ENCODE measurements at regions not wholly inside any gene's neighbourhood (a gene's known extent, or its start where the extent isn't known, plus 50 kb on each side); places are given as distances from the start of the nearest gene placed in this dataset.

DNA sequence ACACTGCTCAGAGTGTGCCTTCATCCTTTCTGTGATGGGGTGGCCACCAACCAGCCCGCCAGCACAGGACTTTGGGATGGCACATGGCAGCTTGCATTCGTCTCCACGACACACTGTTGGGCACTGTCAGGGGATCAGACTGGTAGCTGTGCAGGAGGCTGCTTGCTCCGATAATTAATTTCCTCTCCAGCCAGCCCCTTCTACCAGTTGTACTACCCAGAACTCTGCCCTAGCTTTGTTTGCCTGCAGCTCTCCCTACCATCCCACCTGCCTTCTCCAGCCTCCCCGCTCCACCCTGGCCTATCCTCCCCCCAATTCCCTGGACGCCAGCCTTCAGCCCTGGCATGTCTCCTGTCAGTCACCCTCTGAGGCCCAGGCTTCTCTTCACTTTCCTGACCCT lies 228.3 kb downstream of the TSHZ3 start:
- Histone ChIP-seq H3K27ac (no peak overlapping the region), H3K27me3 (no peaks in the 10 kb centered on the region)
- TF ChIP-seq POLR2A (IDR thresholded peaks at IDR 0.05) (no peak), EP300 (IDR thresholded peaks at IDR 0.05) (no peak), POLR2AphosphoS5 (IDR thresholded peaks at IDR 0.05) (no peak)
- TF ChIP-seq, protein P1, sequence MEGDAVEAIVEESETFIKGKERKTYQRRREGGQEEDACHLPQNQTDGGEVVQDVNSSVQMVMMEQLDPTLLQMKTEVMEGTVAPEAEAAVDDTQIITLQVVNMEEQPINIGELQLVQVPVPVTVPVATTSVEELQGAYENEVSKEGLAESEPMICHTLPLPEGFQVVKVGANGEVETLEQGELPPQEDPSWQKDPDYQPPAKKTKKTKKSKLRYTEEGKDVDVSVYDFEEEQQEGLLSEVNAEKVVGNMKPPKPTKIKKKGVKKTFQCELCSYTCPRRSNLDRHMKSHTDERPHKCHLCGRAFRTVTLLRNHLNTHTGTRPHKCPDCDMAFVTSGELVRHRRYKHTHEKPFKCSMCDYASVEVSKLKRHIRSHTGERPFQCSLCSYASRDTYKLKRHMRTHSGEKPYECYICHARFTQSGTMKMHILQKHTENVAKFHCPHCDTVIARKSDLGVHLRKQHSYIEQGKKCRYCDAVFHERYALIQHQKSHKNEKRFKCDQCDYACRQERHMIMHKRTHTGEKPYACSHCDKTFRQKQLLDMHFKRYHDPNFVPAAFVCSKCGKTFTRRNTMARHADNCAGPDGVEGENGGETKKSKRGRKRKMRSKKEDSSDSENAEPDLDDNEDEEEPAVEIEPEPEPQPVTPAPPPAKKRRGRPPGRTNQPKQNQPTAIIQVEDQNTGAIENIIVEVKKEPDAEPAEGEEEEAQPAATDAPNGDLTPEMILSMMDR (IDR thresholded peaks at IDR 0.05), result no peak

GRCh38 chr19:31119951-31120690 lies 229.1 kb downstream of the TSHZ3 start:
- Histone ChIP-seq H3K9me3 (no peaks in the 10 kb centered on the region), H3K27me3 (no peaks in the 10 kb centered on the region), H3K4me3 (no peak overlapping the region), H3K27ac (no peak overlapping the region), H3K4me1 (no peaks in the 10 kb centered on the region), H3K36me3 (no peaks in the 10 kb centered on the region)
- 94% methylated on average over 5 of the region's 5 CpGs for WGBS
- TF ChIP-seq POLR2AphosphoS5 (IDR thresholded peaks at IDR 0.05) (no peak), EP300 (IDR thresholded peaks at IDR 0.05) (no peak), POLR2A (IDR thresholded peaks at IDR 0.05) (no peak)
- TF ChIP-seq, protein P1 (IDR thresholded peaks at IDR 0.05), result no peak
- no peak for DNase-seq (ENCODE audit: low spot score in 2 of 2)

More for the DNA sequence above, 228.3 kb downstream of the TSHZ3 start:
- Histone ChIP-seq H3K36me3 (no peaks in the 10 kb centered on the region), H3K9me3 (no peaks in the 10 kb centered on the region), H3K4me1 (no peaks in the 10 kb centered on the region), H3K4me3 (no peak overlapping the region)
- DNase-seq (ENCODE audit: low spot score in 2 of 2), result no peak
- 92% methylated on average over 6 of the region's 6 CpGs for WGBS

GRCh38 chr19:31118986-31119385 lies 230.2 kb downstream of the TSHZ3 start:
- Histone ChIP-seq H3K27ac (no peak overlapping the region), H3K36me3 (no peaks in the 10 kb centered on the region), H3K27me3 (no peaks in the 10 kb centered on the region), H3K9me3 (no peaks in the 10 kb centered on the region), H3K4me3 (no peak overlapping the region), H3K4me1 (no peaks in the 10 kb centered on the region)
- WGBS, result 58% methylated on average over 2 of the region's 4 CpGs
- TF ChIP-seq POLR2A (IDR thresholded peaks at IDR 0.05), result no peak
- TF ChIP-seq, protein P1 (IDR thresholded peaks at IDR 0.05), result no peak
- DNase-seq (ENCODE audit: low spot score in 2 of 2), result no peak

- TF ChIP-seq, protein P1 (IDR thresholded peaks at IDR 0.05), result no peak
- TF ChIP-seq POLR2AphosphoS5 (IDR thresholded peaks at IDR 0.05), result no peak
- no peak for TF ChIP-seq EP300 (IDR thresholded peaks at IDR 0.05)
- no peak for TF ChIP-seq POLR2A (IDR thresholded peaks at IDR 0.05)
These were observed 230.8 kb downstream of the TSHZ3 start for GRCh38 chr19:31118287-31118955.

GRCh38 chr19:31114585-31114984 lies 234.7 kb downstream of the TSHZ3 start:
- H3K36me3 ChIP-seq, result no peaks in the 10 kb centered on the region
- TF ChIP-seq POLR2AphosphoS5 (IDR thresholded peaks at IDR 0.05) (no peak), EP300 (IDR thresholded peaks at IDR 0.05) (no peak), POLR2A (IDR thresholded peaks at IDR 0.05) (no peak)
- TF ChIP-seq, protein P1 (IDR thresholded peaks at IDR 0.05), result no peak
- no peaks in the 10 kb centered on the region for H3K27me3 ChIP-seq
- no peaks in the 10 kb centered on the region for H3K4me1 ChIP-seq
- H3K4me3 ChIP-seq, result no peak overlapping the region
- no peak for DNase-seq (ENCODE audit: low spot score in 2 of 2)
- no peaks in the 10 kb centered on the region for H3K9me3 ChIP-seq
- no peak overlapping the region for H3K27ac ChIP-seq

More at GRCh38 chr19:31118287-31118955, 230.8 kb downstream of the TSHZ3 start:
- WGBS, result 84% methylated on average over 14 of the region's 15 CpGs
- DNase-seq (ENCODE audit: low spot score in 2 of 2), result no peak
- no peaks in the 10 kb centered on the region for H3K36me3 ChIP-seq
- H3K9me3 ChIP-seq, result no peaks in the 10 kb centered on the region
- H3K27me3 ChIP-seq, result no peaks in the 10 kb centered on the region
- H3K27ac ChIP-seq, result no peak overlapping the region
- H3K4me3 ChIP-seq, result no peak overlapping the region
- H3K4me1 ChIP-seq, result no peaks in the 10 kb centered on the region
